NAMALWA (cell line): ENCODE measurements at regions not wholly inside any gene's neighbourhood (a gene's known extent, or its start where the extent isn't known, plus 50 kb on each side); places are given as distances from the start of the nearest gene placed in this dataset.
"Not testable (repeated sequence)": the region's sequence is repeated elsewhere in the genome, so short reads cannot be mapped to it uniquely, and the experiment has no call there.

Experiments
- DNase-seq: peaks from one replicate; pipeline ENCODE4 v3.0.0-alpha.2; 2015; ENCODE audit warnings: low spot score

- DNase-seq = no peak
Observed at GRCh38 chr14:39568809-39569538, 136.7 kb upstream of the FBXO33 start.

GRCh38 chr14:39566795-39567194, 134.6 kb upstream of the FBXO33 start:
- no peak for DNase-seq

- DNase-seq = no peak
Observed at GRCh38 chr14:39563361-39563760, 131.1 kb upstream of the FBXO33 start.

GRCh38 chr14:39562175-39562574, 129.9 kb upstream of the FBXO33 start:
- DNase-seq = no peak

- DNase-seq = no peak
Observed at GRCh38 chr14:39558525-39558924, 126.3 kb upstream of the FBXO33 start.

GRCh38 chr14:39555749-39556148, 123.5 kb upstream of the FBXO33 start:
- no peak for DNase-seq

- no peak for DNase-seq
Observed at GRCh38 chr14:39554576-39554975, 122.3 kb upstream of the FBXO33 start.

- DNase-seq = no peak
Observed at GRCh38 chr14:39548358-39548757, 116.1 kb upstream of the FBXO33 start.

GRCh38 chr14:39547845-39548244, 115.6 kb upstream of the FBXO33 start:
- no peak for DNase-seq

- DNase-seq = no peak
Observed at GRCh38 chr14:39505812-39506211, 73.6 kb upstream of the FBXO33 start.

- DNase-seq = no peak
Observed at GRCh38 chr14:39500253-39500652, 68.0 kb upstream of the FBXO33 start.

- DNase-seq = no peak
Observed at GRCh38 chr14:39499514-39499913, 67.3 kb upstream of the FBXO33 start.

GRCh38 chr14:39497677-39498076, 65.4 kb upstream of the FBXO33 start:
- DNase-seq = not testable (repeated sequence)

GRCh38 chr14:39492267-39492666, 60.0 kb upstream of the FBXO33 start:
- no peak for DNase-seq

GRCh38 chr14:39491134-39491571, 58.9 kb upstream of the FBXO33 start:
- DNase-seq = peak; percentile 21

GRCh38 chr14:39488600-39488999, 56.4 kb upstream of the FBXO33 start:
- no peak for DNase-seq

- DNase-seq = no peak
Observed at GRCh38 chr14:39483682-39484081, 51.4 kb upstream of the FBXO33 start.
